ENCODE measurements at regions not wholly inside any gene's neighbourhood (a gene's known extent, or its start where the extent isn't known, plus 50 kb on each side); places are given as distances from the start of the nearest gene placed in this dataset.

DNA sequence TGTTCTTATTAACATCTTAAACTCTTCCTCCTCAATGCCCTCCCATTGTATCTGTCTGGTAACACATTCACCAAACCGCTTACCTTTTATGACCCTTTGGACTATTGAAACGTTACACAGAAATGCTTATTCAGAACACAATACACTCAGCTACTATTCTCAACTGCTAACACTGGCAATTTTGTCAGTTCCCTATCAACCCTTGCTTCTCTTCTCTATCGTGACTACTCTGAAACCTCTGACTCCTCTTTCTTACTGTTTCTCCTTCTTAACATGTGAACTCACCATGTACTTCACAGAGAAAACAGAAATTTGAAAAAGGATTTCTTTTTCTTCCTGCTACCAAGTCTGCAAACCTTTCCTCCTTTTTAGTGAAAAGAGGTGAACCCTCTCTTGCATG, 232.9 kb upstream of the GPR149 start:
- ChIA-PET POLR2A (no interaction called here), CTCF (no interaction called here)
- no peak for TF ChIP-seq CTCF (IDR thresholded peaks at IDR 0.05; ENCODE audit: insufficient read depth, low read depth, low read length)
- H3K27me3 ChIP-seq (ENCODE audit: control insufficient read depth, insufficient read depth, low read length), result no peaks in the 10 kb centered on the region
- H3K4me3 ChIP-seq (ENCODE audit: low read depth, low read length), result no peak overlapping the region
- H3K36me3 ChIP-seq (ENCODE audit: control insufficient read depth, insufficient read depth, low read length), result no peaks in the 10 kb centered on the region
- DNase-seq (ENCODE audit: low read depth), result no peak

DNA sequence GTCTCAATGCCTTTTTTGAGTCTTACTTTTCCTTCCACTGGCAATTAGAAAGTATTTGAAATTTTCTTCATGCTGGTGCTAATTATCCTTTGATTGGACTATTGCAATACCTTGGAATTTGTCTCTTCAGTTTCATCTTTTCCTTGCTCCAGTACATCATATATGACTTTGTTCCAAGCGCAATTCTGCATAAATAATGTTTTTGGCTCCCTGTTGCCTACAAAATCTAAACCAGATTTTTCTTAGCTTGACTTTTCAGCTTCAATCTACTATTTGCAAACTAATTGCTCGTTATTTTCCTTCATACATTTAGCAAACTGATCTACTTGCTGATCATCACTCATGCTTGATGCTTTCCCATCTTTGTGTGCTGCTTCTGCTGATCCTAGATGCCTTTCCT, 230.8 kb upstream of the GPR149 start:
- no peak for DNase-seq (ENCODE audit: low read depth)

DNA sequence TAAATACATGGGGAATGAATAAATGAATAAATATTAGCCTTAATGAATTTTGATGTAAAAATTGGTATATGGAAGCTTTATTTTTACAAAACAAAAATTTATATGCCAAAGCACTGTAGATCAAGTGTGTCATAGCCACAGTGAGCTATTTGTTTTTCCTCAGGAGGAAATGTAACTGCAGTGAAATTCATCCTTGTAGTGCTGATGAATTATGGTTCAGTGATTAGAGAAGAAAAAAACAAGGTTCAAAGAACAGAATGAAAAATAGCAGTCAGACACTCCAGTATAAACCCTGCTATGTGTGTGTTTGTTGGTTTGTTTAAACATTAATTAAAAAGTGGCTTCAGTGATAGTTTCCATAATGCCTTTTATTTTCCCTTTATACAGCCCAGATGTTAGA, 228.0 kb upstream of the GPR149 start:
- POLR2A ChIA-PET, result no interaction called here
- TF ChIP-seq CTCF (IDR thresholded peaks at IDR 0.05; ENCODE audit: insufficient read depth, low read depth, low read length), result no peak
- DNase-seq (ENCODE audit: low read depth), result no peak
- H3K27me3 ChIP-seq (ENCODE audit: control insufficient read depth, insufficient read depth, low read length), result no peaks in the 10 kb centered on the region
- H3K4me3 ChIP-seq (ENCODE audit: low read depth, low read length), result no peak overlapping the region
- CTCF ChIA-PET, result no interaction called here
- no peaks in the 10 kb centered on the region for H3K36me3 ChIP-seq (ENCODE audit: control insufficient read depth, insufficient read depth, low read length)

More for the DNA sequence above, 230.8 kb upstream of the GPR149 start:
- no peaks in the 10 kb centered on the region for H3K27me3 ChIP-seq (ENCODE audit: control insufficient read depth, insufficient read depth, low read length)
- POLR2A ChIA-PET, result no interaction called here
- no peak overlapping the region for H3K4me3 ChIP-seq (ENCODE audit: low read depth, low read length)
- CTCF ChIA-PET, result no interaction called here
- H3K36me3 ChIP-seq (ENCODE audit: control insufficient read depth, insufficient read depth, low read length), result no peaks in the 10 kb centered on the region
- no peak for TF ChIP-seq CTCF (IDR thresholded peaks at IDR 0.05; ENCODE audit: insufficient read depth, low read depth, low read length)

- Histone ChIP-seq H3K4me3 (ENCODE audit: low read depth, low read length) (no peak overlapping the region), H3K27me3 (ENCODE audit: control insufficient read depth, insufficient read depth, low read length) (no peaks in the 10 kb centered on the region), H3K36me3 (ENCODE audit: control insufficient read depth, insufficient read depth, low read length) (no peaks in the 10 kb centered on the region)
- POLR2A ChIA-PET, result no interaction called here
- DNase-seq (ENCODE audit: low read depth), result no peak
- CTCF ChIA-PET, result no interaction called here
- no peak for TF ChIP-seq CTCF (IDR thresholded peaks at IDR 0.05; ENCODE audit: insufficient read depth, low read depth, low read length)
These were observed 227.2 kb upstream of the GPR149 start for GRCh38 chr3:154657218-154657617.

DNA sequence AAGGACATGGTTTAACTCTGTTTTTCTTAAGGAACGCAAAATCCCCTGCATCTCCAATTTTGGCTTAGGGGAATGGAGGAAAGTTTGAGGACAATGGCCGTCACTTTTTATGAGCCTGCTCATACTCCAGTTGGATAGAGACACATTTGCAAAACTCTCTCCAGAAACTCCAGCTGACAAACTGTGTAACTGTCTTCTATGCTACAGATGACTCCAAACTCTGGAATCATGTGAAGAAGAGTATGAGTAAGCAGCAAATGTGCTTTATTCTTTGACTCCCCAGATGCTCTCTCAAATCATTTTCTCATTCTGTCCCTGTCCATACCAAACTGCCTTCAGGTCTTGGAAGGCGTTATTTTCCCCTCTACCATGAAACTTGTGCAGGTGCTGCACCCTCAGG, 226.5 kb upstream of the GPR149 start:
- no peak overlapping the region for H3K4me3 ChIP-seq (ENCODE audit: low read depth, low read length)
- H3K36me3 ChIP-seq (ENCODE audit: control insufficient read depth, insufficient read depth, low read length), result no peaks in the 10 kb centered on the region
- ChIA-PET POLR2A (no interaction called here), CTCF (no interaction called here)
- H3K27me3 ChIP-seq (ENCODE audit: control insufficient read depth, insufficient read depth, low read length), result no peaks in the 10 kb centered on the region
- no peak for DNase-seq (ENCODE audit: low read depth)
- TF ChIP-seq CTCF (IDR thresholded peaks at IDR 0.05; ENCODE audit: insufficient read depth, low read depth, low read length), result no peak

Measured in BJ (cell line).